ENCODE measurements at regions not wholly inside any gene's neighbourhood (a gene's known extent, or its start where the extent isn't known, plus 50 kb on each side); places are given as distances from the start of the nearest gene placed in this dataset.
A peak's percentile ranks its signal among the peaks of the same experiment; 100 is the strongest.

GRCh38 chr2:144632809-144633208 is 112.9 kb upstream of the ZEB2 start:
- TF ChIP-seq CTCF (conservative IDR thresholded peaks at IDR 0.05; ENCODE audit: low read length) = no peak
- H3K4me3 ChIP-seq (ENCODE audit: low read length) = no peak overlapping the region
- DNase-seq (ENCODE audit: low read depth) = no peak

- TF ChIP-seq CTCF (conservative IDR thresholded peaks at IDR 0.05; ENCODE audit: low read length) = no peak
- no peak overlapping the region for H3K4me3 ChIP-seq (ENCODE audit: low read length)
- no peak for DNase-seq (ENCODE audit: low read depth)
Observed at GRCh38 chr2:144631636-144632035, 111.7 kb upstream of the ZEB2 start.

- no peak for DNase-seq (ENCODE audit: low read depth)
- no peak overlapping the region for H3K4me3 ChIP-seq (ENCODE audit: low read length)
- no peak for TF ChIP-seq CTCF (conservative IDR thresholded peaks at IDR 0.05; ENCODE audit: low read length)
Observed at GRCh38 chr2:144630459-144631215, 110.7 kb upstream of the ZEB2 start.

- H3K4me3 ChIP-seq (ENCODE audit: low read length) = no peak overlapping the region
- no peak for TF ChIP-seq CTCF (conservative IDR thresholded peaks at IDR 0.05; ENCODE audit: low read length)
- peak; percentile 8 for DNase-seq (ENCODE audit: low read depth)
Observed at GRCh38 chr2:144629935-144630334, 110.0 kb upstream of the ZEB2 start.

GRCh38 chr2:144628566-144628965 is 108.6 kb upstream of the ZEB2 start:
- no peak for DNase-seq (ENCODE audit: low read depth)
- TF ChIP-seq CTCF (conservative IDR thresholded peaks at IDR 0.05; ENCODE audit: low read length) = no peak
- H3K4me3 ChIP-seq (ENCODE audit: low read length) = no peak overlapping the region

- no peak for TF ChIP-seq CTCF (conservative IDR thresholded peaks at IDR 0.05; ENCODE audit: low read length)
- no peak overlapping the region for H3K4me3 ChIP-seq (ENCODE audit: low read length)
- no peak for DNase-seq (ENCODE audit: low read depth)
Observed at GRCh38 chr2:144625626-144626025, 105.7 kb upstream of the ZEB2 start.

- no peak for DNase-seq (ENCODE audit: low read depth)
- no peak for TF ChIP-seq CTCF (conservative IDR thresholded peaks at IDR 0.05; ENCODE audit: low read length)
- H3K4me3 ChIP-seq (ENCODE audit: low read length) = no peak overlapping the region
Observed at GRCh38 chr2:144625226-144625625, 105.3 kb upstream of the ZEB2 start.
